A673 (cell line): ENCODE measurements at regions not wholly inside any gene's neighbourhood (a gene's known extent, or its start where the extent isn't known, plus 50 kb on each side); places are given as distances from the start of the nearest gene placed in this dataset.
"Not testable (repeated sequence)": the region's sequence is repeated elsewhere in the genome, so short reads cannot be mapped to it uniquely, and the experiment has no call there.

Source experiments
- EZH2 ChIP-seq: fragments of 200-600 bp; sonication (generic); IDR thresholded peaks from 2 replicates; pipeline ENCODE4 v1.6.1; 2017; ENCODE audit warnings: borderline replicate concordance, low read depth, mild to moderate bottlenecking, mixed read lengths, antibody characterized with exemption, low read length; ENCODE audit not compliant: poor library complexity, severe bottlenecking
- TF ChIP-seq, protein P1 (sequence below): fragments of 300-800, 200-600 bp; sonication (generic); conservative IDR thresholded peaks from 2 replicates; pipeline ENCODE4 v1.5.1; 2017; ENCODE audit warnings: low read depth, mild to moderate bottlenecking, antibody characterized with exemption, low read length, moderate library complexity, mixed read lengths

- TF ChIP-seq EZH2: not testable (repeated sequence)
- TF ChIP-seq, protein P1, sequence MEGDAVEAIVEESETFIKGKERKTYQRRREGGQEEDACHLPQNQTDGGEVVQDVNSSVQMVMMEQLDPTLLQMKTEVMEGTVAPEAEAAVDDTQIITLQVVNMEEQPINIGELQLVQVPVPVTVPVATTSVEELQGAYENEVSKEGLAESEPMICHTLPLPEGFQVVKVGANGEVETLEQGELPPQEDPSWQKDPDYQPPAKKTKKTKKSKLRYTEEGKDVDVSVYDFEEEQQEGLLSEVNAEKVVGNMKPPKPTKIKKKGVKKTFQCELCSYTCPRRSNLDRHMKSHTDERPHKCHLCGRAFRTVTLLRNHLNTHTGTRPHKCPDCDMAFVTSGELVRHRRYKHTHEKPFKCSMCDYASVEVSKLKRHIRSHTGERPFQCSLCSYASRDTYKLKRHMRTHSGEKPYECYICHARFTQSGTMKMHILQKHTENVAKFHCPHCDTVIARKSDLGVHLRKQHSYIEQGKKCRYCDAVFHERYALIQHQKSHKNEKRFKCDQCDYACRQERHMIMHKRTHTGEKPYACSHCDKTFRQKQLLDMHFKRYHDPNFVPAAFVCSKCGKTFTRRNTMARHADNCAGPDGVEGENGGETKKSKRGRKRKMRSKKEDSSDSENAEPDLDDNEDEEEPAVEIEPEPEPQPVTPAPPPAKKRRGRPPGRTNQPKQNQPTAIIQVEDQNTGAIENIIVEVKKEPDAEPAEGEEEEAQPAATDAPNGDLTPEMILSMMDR: not testable (repeated sequence)
Measured at GRCh38 chr16:61091300-61091699, 944.9 kb downstream of the CDH8 start.
